Tibial nerve (tissue), 4 donors: ENCODE measurements at regions not wholly inside any gene's neighbourhood (a gene's known extent, or its start where the extent isn't known, plus 50 kb on each side); places are given as distances from the start of the nearest gene placed in this dataset.

Experiments used
- DNase-seq, 2 donors: peaks; one replicate each; pipeline ENCODE4 v3.0.0-alpha.2; 2019; ENCODE audit warnings: low spot score in 2 of 2
- H3K27ac ChIP-seq, 4 donors: fragments of 200-600 bp; sonication (generic) in 3 of 4; one replicate each; pipeline ENCODE4 v1.5.1; 2017 to 2019; ENCODE audit warnings: mild to moderate bottlenecking in 1 of 4
- H3K27me3 ChIP-seq, 2 donors: fragments of 200-600 bp; sonication (generic) in 1 of 2; one replicate each; pipeline versions ENCODE4 v1.5.1 to v1.6.0; 2017 to 2019
- H3K36me3 ChIP-seq, 3 donors: fragments of 200-600 bp; sonication (generic); one replicate each; pipeline ENCODE4 v1.5.1; 2018 to 2019
- H3K4me1 ChIP-seq, 4 donors: fragments of 200-600 bp; sonication (generic) in 3 of 4; one replicate each; pipeline ENCODE4 v1.5.1; 2017 to 2019
- H3K4me3 ChIP-seq, 4 donors: fragments of 200-600 bp; sonication (generic) in 3 of 4; one replicate each; pipeline ENCODE4 v1.5.1; 2017 to 2019; ENCODE audit warnings: mild to moderate bottlenecking in 1 of 4, moderate library complexity in 1 of 4
- H3K9me3 ChIP-seq, 4 donors: fragments of 200-600 bp; sonication (generic) in 3 of 4; one replicate each; pipeline ENCODE4 v1.5.1; 2017 to 2019
- EP300 ChIP-seq, 2 donors: sonication (generic); formaldehyde crosslinking; IDR thresholded peaks; one replicate each; pipeline ENCODE4 v1.6.1; 2017; ENCODE audit warnings: antibody characterized with exemption in 2 of 2, mild to moderate bottlenecking in 1 of 2
- POLR2A ChIP-seq, 2 donors: fragments of 450-650 bp; IDR thresholded peaks; one replicate each; pipeline ENCODE4 v1.6.1; 2017; ENCODE audit warnings: antibody characterized with exemption in 2 of 2, mild to moderate bottlenecking in 2 of 2, moderate library complexity in 2 of 2
- WGBS, 2 donors: methylation state at CpG; one replicate each; pipeline ENCODE4 v1.1.5; 2018; 5-methylcytosine and 5-hydroxymethylcytosine counted together
- TF ChIP-seq, protein P1 (sequence below), 5 experiments: fragments of 200-600 bp in 3 of 5; fragments of 450-650 bp in 2 of 5; sonication (generic) in 3 of 5; IDR thresholded peaks; one replicate each; pipeline ENCODE4 v1.5.1; 2016 to 2019; ENCODE audit warnings: antibody characterized with exemption in 5 of 5, mild to moderate bottlenecking in 3 of 5, moderate library complexity in 2 of 5

DNA sequence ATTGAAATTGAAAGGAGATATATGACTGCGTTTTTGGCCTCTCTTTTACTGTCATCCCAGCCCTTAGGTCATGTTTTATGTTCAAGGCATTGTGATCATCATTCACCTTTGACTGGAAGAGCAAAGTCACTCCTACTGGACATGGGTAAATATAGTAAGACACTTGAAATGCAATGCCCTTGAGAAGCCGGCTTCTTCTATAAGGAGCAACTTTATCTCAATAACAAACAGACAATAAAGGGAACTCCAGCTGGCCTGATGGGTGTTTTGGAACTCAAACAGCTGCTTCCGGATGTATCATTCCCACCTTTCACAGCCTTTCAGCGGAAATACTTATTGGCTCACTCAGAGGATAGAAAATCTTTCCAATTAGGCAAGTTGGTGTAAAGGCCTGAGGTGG, 65.1 kb upstream of the C4orf54 start:
- Histone ChIP-seq H3K36me3 (no peaks in the 10 kb centered on the region), H3K27me3 (no peaks in the 10 kb centered on the region), H3K4me3 (no peak overlapping the region), H3K27ac (no peak overlapping the region), H3K9me3 (no peaks in the 10 kb centered on the region), H3K4me1 (no peaks in the 10 kb centered on the region)
- WGBS, 2 donors = 70 to 78% methylated on average over 4 of the region's 4 CpGs
- no peak for DNase-seq
- TF ChIP-seq EP300 (IDR thresholded peaks at IDR 0.05) (no peak), POLR2A (IDR thresholded peaks at IDR 0.05) (no peak)
- TF ChIP-seq, protein P1, sequence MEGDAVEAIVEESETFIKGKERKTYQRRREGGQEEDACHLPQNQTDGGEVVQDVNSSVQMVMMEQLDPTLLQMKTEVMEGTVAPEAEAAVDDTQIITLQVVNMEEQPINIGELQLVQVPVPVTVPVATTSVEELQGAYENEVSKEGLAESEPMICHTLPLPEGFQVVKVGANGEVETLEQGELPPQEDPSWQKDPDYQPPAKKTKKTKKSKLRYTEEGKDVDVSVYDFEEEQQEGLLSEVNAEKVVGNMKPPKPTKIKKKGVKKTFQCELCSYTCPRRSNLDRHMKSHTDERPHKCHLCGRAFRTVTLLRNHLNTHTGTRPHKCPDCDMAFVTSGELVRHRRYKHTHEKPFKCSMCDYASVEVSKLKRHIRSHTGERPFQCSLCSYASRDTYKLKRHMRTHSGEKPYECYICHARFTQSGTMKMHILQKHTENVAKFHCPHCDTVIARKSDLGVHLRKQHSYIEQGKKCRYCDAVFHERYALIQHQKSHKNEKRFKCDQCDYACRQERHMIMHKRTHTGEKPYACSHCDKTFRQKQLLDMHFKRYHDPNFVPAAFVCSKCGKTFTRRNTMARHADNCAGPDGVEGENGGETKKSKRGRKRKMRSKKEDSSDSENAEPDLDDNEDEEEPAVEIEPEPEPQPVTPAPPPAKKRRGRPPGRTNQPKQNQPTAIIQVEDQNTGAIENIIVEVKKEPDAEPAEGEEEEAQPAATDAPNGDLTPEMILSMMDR (IDR thresholded peaks at IDR 0.05) = no peak

DNA sequence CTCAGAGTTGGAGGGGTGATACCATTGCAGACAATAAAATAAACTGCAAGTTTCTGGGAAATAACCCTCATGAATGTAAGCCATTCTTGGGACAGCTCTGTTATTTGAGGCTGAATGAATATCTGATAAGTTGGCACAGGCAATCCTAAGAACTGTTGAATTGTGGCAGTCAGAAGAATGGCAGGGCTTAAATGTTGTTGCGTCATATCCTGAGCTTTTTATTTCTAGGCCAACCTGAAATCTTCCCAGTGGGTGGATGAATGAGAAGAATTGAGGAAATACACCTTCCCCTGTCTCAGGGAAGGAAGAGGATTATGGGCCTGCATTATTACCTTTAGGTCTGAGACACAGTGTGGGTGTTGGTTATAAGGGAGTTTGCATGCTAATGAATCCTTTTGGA, 64.4 kb upstream of the C4orf54 start:
- H3K27ac ChIP-seq = no peak overlapping the region
- DNase-seq = no peak
- H3K4me1 ChIP-seq = no peaks in the 10 kb centered on the region
- TF ChIP-seq, protein P1 (IDR thresholded peaks at IDR 0.05) = no peak
- no peak for TF ChIP-seq POLR2A (IDR thresholded peaks at IDR 0.05)
- TF ChIP-seq EP300 (IDR thresholded peaks at IDR 0.05) = no peak
- H3K36me3 ChIP-seq = no peaks in the 10 kb centered on the region
- H3K27me3 ChIP-seq = no peaks in the 10 kb centered on the region
- no peaks in the 10 kb centered on the region for H3K9me3 ChIP-seq
- whole genome bisulfite sequencing, 2 donors = 63 to 64% methylated on average over 1 of the region's 1 CpG
- H3K4me3 ChIP-seq = no peak overlapping the region

DNA sequence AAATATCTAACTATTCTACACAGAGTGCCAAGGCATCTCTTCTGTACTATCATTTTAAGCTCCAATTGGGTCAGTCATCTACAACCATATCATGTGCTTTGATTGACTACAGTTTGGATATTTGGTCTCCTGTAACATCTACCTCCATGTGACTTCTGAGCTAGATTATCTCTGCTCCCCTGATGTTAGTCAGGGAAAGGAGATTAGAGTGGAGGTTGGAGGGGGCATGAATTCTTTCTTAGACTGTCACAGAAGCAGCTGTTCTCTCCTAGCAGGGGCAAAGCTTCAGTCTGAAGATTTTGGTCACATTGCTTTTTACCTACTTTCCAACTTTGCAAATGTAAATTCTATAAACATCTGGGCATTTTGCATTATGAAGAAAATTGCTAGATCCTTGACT, 62.6 kb upstream of the C4orf54 start:
- no peaks in the 10 kb centered on the region for H3K4me1 ChIP-seq
- H3K27ac ChIP-seq = no peak overlapping the region
- TF ChIP-seq POLR2A (IDR thresholded peaks at IDR 0.05) = no peak
- no peak for TF ChIP-seq EP300 (IDR thresholded peaks at IDR 0.05)
- TF ChIP-seq, protein P1 (IDR thresholded peaks at IDR 0.05) = no peak

DNA sequence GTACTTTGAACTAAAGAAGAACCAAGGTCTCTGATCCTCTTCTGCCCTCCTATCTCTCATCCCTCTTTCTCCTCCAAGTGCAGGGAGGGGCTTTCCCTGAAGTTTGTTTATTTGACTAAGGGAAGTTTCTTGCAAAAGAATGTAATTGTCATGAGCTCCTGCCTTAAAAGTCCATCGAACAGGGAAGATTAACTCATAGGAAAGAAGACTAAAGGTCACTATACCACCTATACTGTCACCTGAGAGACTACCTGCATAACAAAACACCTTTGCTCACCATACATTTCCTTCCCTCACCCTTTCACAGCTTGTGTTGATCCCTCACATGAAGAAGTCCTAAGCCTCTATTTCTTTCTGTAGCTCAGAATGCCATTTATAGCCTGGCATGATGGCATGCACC, 59.4 kb upstream of the C4orf54 start:
- Histone ChIP-seq H3K4me3 (no peak overlapping the region), H3K27me3 (no peaks in the 10 kb centered on the region), H3K27ac (no peak overlapping the region), H3K4me1 (no peaks in the 10 kb centered on the region), H3K36me3 (no peaks in the 10 kb centered on the region), H3K9me3 (no peaks in the 10 kb centered on the region)
- DNase-seq = no peak
- no peak for TF ChIP-seq EP300 (IDR thresholded peaks at IDR 0.05)
- TF ChIP-seq POLR2A (IDR thresholded peaks at IDR 0.05) = no peak
- TF ChIP-seq, protein P1 (IDR thresholded peaks at IDR 0.05) = no peak
- 48 to 59% methylated on average over 1 of the region's 1 CpG for WGBS, 2 donors

More for the DNA sequence above, 62.6 kb upstream of the C4orf54 start:
- H3K27me3 ChIP-seq = no peaks in the 10 kb centered on the region
- no peaks in the 10 kb centered on the region for H3K36me3 ChIP-seq
- no peaks in the 10 kb centered on the region for H3K9me3 ChIP-seq
- H3K4me3 ChIP-seq = no peak overlapping the region
- no peak for DNase-seq

DNA sequence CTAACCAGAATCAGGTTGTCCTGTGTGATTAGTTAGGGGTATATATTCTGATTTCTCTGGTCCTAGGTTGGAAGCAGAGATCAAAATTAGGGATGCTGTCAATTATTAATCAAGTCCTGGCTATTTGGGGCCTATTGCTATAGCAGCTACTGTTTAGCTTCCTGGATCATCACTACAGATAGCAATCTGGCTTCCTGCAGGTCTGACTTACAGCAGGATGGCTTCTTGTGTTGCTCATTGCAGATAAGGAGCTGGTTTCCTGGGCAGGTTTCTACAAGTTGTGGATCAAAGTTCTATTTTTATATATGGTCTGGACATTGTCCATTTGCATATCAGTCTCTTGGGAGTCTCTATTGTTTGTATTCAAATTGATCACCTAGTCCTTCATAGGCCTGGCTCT, 57.7 kb upstream of the C4orf54 start:
- H3K9me3 ChIP-seq = no peaks in the 10 kb centered on the region
- no peak for DNase-seq
- no peaks in the 10 kb centered on the region for H3K4me1 ChIP-seq
- H3K27me3 ChIP-seq = no peaks in the 10 kb centered on the region
- H3K27ac ChIP-seq = no peak overlapping the region
- H3K4me3 ChIP-seq = no peak overlapping the region
- TF ChIP-seq, protein P1 (IDR thresholded peaks at IDR 0.05) = no peak
- TF ChIP-seq EP300 (IDR thresholded peaks at IDR 0.05) = no peak
- no peak for TF ChIP-seq POLR2A (IDR thresholded peaks at IDR 0.05)
- H3K36me3 ChIP-seq = no peaks in the 10 kb centered on the region
